ENCODE measurements at regions not wholly inside any gene's neighbourhood (a gene's known extent, or its start where the extent isn't known, plus 50 kb on each side); places are given as distances from the start of the nearest gene placed in this dataset.

- Histone ChIP-seq H3K27me3 (peaks cover 0 to 10% (median 0%) of the 10 kb centered on the region in 7 donors), H3K27ac (no peak overlapping the region), H3K36me3 (no peaks in the 10 kb centered on the region), H3K4me1 (no peaks in the 10 kb centered on the region), H3K9me3 (peaks cover 0 to 7% (median 0%) of the 10 kb centered on the region in 11 donors), H3K4me3 (no peak overlapping the region)
- TF ChIP-seq CTCF (IDR thresholded peaks at IDR 0.05) = no peak
- 58 to 63% methylated on average over 5 of the region's 5 CpGs for WGBS, 2 donors
- no peak for DNase-seq
- ATAC-seq = no peak
- intact Hi-C loops (cut with DNase I) = no loop called here
Observed at GRCh38 chr11:45459491-45459890, 173.3 kb upstream of the SYT13 start.

GRCh38 chr11:45458269-45458668 is 172.1 kb upstream of the SYT13 start:
- WGBS, 2 donors = 88 to 89% methylated on average over 4 of the region's 4 CpGs

GRCh38 chr11:45457649-45458048 is 171.5 kb upstream of the SYT13 start:
- no peak for DNase-seq

More at GRCh38 chr11:45458269-45458668, 172.1 kb upstream of the SYT13 start:
- Histone ChIP-seq H3K36me3 (no peaks in the 10 kb centered on the region), H3K27ac (no peak overlapping the region), H3K27me3 (peaks cover 0 to 12% (median 0%) of the 10 kb centered on the region in 7 donors), H3K4me1 (no peaks in the 10 kb centered on the region), H3K9me3 (peaks cover 0 to 7% (median 0%) of the 10 kb centered on the region in 11 donors), H3K4me3 (no peak overlapping the region)
- TF ChIP-seq CTCF (IDR thresholded peaks at IDR 0.05) = no peak
- no peak for DNase-seq
- intact Hi-C loops (cut with DNase I) = no loop called here
- ATAC-seq = no peak

GRCh38 chr11:45456686-45457085 is 170.5 kb upstream of the SYT13 start:
- TF ChIP-seq CTCF (IDR thresholded peaks at IDR 0.05) = no peak
- no peak overlapping the region for H3K4me3 ChIP-seq
- H3K9me3 ChIP-seq = peaks cover 0 to 7% (median 0%) of the 10 kb centered on the region in 11 donors
- intact Hi-C loops (cut with DNase I) = no loop called here
- peaks cover 0 to 19% (median 0%) of the 10 kb centered on the region in 7 donors for H3K27me3 ChIP-seq
- no peaks in the 10 kb centered on the region for H3K4me1 ChIP-seq
- WGBS, 2 donors = 74 to 84% methylated on average over 6 of the region's 6 CpGs
- no peak for ATAC-seq
- no peaks in the 10 kb centered on the region for H3K36me3 ChIP-seq
- no peak overlapping the region for H3K27ac ChIP-seq
- DNase-seq = no peak

More at GRCh38 chr11:45457649-45458048, 171.5 kb upstream of the SYT13 start:
- no peak overlapping the region for H3K27ac ChIP-seq
- no peak for ATAC-seq
- H3K36me3 ChIP-seq = no peaks in the 10 kb centered on the region
- H3K4me3 ChIP-seq = no peak overlapping the region
- 84 to 90% methylated on average over 6 of the region's 6 CpGs for WGBS, 2 donors
- H3K27me3 ChIP-seq = peaks cover 0 to 17% (median 0%) of the 10 kb centered on the region in 7 donors
- intact Hi-C loops (cut with DNase I) = no loop called here
- H3K9me3 ChIP-seq = peaks cover 0 to 7% (median 0%) of the 10 kb centered on the region in 11 donors
- no peaks in the 10 kb centered on the region for H3K4me1 ChIP-seq
- no peak for TF ChIP-seq CTCF (IDR thresholded peaks at IDR 0.05)
